ENCODE measurements at regions not wholly inside any gene's neighbourhood (a gene's known extent, or its start where the extent isn't known, plus 50 kb on each side); places are given as distances from the start of the nearest gene placed in this dataset.

- DNase-seq = no peak
These were observed 410.4 kb upstream of the CDH5 start for GRCh38 chr16:65956100-65956499.

GRCh38 chr16:65954446-65954845 is 412.0 kb upstream of the CDH5 start:
- DNase-seq = no peak

- DNase-seq = peak in 1 of 3 donors; percentile 22
These were observed 416.3 kb upstream of the CDH5 start for GRCh38 chr16:65950211-65950610.

- DNase-seq = no peak
These were observed 418.1 kb upstream of the CDH5 start for GRCh38 chr16:65948361-65948760.

- no peak for DNase-seq
These were observed 418.5 kb upstream of the CDH5 start for GRCh38 chr16:65947951-65948350.

- DNase-seq = no peak
These were observed 421.0 kb upstream of the CDH5 start for GRCh38 chr16:65945493-65945892.

GRCh38 chr16:65944361-65944760 is 422.1 kb upstream of the CDH5 start:
- no peak for DNase-seq

GRCh38 chr16:65940711-65941110 is 425.8 kb upstream of the CDH5 start:
- DNase-seq = no peak

GRCh38 chr16:65938083-65938482 is 428.4 kb upstream of the CDH5 start:
- DNase-seq = no peak

- DNase-seq = no peak
These were observed 429.0 kb upstream of the CDH5 start for GRCh38 chr16:65937455-65937854.

- no peak for DNase-seq
These were observed 430.4 kb upstream of the CDH5 start for GRCh38 chr16:65936096-65936495.

GRCh38 chr16:65934443-65934842 is 432.0 kb upstream of the CDH5 start:
- no peak for DNase-seq

GRCh38 chr16:65933703-65934102 is 432.8 kb upstream of the CDH5 start:
- DNase-seq = no peak

GRCh38 chr16:65932350-65933072 is 434.0 kb upstream of the CDH5 start:
- peak in 1 of 3 donors; percentile 22 for DNase-seq

- no peak for DNase-seq
These were observed 443.6 kb upstream of the CDH5 start for GRCh38 chr16:65922923-65923322.

- DNase-seq = no peak
These were observed 446.5 kb upstream of the CDH5 start for GRCh38 chr16:65919986-65920376.

- no peak for DNase-seq
These were observed 447.1 kb upstream of the CDH5 start for GRCh38 chr16:65919145-65919985.

- DNase-seq = no peak
These were observed 449.0 kb upstream of the CDH5 start for GRCh38 chr16:65917466-65917865.

GRCh38 chr16:65916995-65917394 is 449.5 kb upstream of the CDH5 start:
- no peak for DNase-seq

- no peak for DNase-seq
These were observed 456.2 kb upstream of the CDH5 start for GRCh38 chr16:65910291-65910690.

GRCh38 chr16:65909310-65910050 is 457.0 kb upstream of the CDH5 start:
- DNase-seq = peak in 1 of 3 donors; percentile 5

- DNase-seq = no peak
These were observed 457.9 kb upstream of the CDH5 start for GRCh38 chr16:65908568-65908967.

GRCh38 chr16:65905331-65905730 is 461.2 kb upstream of the CDH5 start:
- DNase-seq = no peak

All from muscle of back (tissue), 3 donors.